ENCODE measurements at regions not wholly inside any gene's neighbourhood (a gene's known extent, or its start where the extent isn't known, plus 50 kb on each side); places are given as distances from the start of the nearest gene placed in this dataset.

DNA sequence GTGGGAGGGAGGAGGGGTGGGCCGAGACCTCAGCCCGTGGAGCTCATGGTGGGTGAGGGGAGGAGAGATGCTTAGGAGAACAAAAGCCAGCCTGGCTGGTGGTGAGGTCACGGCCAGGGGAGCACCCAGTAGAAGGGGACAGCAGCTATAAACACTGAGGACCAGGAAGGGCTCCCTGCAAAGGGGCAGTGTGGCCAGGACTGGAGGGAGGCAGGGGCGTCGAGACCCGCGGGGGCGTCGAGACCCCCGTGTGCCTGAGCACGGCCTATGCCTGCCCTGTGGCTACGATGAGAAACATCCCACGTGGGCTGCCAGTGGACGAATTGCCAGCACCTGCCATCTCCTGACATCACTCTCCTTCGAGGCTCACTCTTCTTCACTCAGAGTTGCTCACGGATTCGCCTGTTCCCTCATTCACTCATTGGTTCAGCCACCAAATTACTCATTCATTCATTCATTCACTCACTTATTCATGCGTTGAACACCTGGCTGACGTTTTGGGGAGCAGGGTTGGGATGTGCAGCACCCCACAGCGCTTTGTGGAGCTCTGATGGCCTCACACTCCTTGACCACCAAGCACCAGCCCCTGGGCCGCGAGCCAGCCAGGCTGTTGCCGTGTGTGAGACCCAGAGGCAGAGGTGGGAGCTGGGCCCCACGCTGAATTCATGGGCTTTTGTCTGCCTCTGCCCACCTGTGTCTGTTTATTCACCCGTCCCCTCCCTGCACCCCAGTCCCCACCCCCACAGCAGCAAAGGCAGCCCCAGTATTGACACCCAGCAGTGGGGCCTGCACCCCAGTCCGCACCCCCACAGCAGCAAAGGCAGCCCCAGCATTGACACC, 61.2 kb upstream of the BHLHE23 start:
- POLR2A ChIA-PET, result no interaction called here
- H3K4me1 Mint-ChIP-seq, result peaks cover 3% of the 10 kb centered on the region
- no peak overlapping the region for H3K27ac Mint-ChIP-seq
- ATAC-seq (no peak), DNase-seq (ENCODE audit: low spot score) (no peak)
- TF ChIP-seq, protein P1, sequence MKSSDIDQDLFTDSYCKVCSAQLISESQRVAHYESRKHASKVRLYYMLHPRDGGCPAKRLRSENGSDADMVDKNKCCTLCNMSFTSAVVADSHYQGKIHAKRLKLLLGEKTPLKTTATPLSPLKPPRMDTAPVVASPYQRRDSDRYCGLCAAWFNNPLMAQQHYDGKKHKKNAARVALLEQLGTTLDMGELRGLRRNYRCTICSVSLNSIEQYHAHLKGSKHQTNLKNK (CRISPR knock-in tag; IDR thresholded peaks at IDR 0.05), result no peak
- no peak for TF ChIP-seq ZNF138 (CRISPR knock-in tag; conservative IDR thresholded peaks at IDR 0.05)
- TF ChIP-seq, protein P2, sequence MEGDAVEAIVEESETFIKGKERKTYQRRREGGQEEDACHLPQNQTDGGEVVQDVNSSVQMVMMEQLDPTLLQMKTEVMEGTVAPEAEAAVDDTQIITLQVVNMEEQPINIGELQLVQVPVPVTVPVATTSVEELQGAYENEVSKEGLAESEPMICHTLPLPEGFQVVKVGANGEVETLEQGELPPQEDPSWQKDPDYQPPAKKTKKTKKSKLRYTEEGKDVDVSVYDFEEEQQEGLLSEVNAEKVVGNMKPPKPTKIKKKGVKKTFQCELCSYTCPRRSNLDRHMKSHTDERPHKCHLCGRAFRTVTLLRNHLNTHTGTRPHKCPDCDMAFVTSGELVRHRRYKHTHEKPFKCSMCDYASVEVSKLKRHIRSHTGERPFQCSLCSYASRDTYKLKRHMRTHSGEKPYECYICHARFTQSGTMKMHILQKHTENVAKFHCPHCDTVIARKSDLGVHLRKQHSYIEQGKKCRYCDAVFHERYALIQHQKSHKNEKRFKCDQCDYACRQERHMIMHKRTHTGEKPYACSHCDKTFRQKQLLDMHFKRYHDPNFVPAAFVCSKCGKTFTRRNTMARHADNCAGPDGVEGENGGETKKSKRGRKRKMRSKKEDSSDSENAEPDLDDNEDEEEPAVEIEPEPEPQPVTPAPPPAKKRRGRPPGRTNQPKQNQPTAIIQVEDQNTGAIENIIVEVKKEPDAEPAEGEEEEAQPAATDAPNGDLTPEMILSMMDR (IDR thresholded peaks at IDR 0.05), result no peak
- TF ChIP-seq, protein P3, sequence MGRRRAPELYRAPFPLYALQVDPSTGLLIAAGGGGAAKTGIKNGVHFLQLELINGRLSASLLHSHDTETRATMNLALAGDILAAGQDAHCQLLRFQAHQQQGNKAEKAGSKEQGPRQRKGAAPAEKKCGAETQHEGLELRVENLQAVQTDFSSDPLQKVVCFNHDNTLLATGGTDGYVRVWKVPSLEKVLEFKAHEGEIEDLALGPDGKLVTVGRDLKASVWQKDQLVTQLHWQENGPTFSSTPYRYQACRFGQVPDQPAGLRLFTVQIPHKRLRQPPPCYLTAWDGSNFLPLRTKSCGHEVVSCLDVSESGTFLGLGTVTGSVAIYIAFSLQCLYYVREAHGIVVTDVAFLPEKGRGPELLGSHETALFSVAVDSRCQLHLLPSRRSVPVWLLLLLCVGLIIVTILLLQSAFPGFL (CRISPR knock-in tag; IDR thresholded peaks at IDR 0.05; ENCODE audit: borderline replicate concordance), result no peak
- no peak for TF ChIP-seq SOX15 (CRISPR knock-in tag; IDR thresholded peaks at IDR 0.05)
- TF ChIP-seq, protein P4, sequence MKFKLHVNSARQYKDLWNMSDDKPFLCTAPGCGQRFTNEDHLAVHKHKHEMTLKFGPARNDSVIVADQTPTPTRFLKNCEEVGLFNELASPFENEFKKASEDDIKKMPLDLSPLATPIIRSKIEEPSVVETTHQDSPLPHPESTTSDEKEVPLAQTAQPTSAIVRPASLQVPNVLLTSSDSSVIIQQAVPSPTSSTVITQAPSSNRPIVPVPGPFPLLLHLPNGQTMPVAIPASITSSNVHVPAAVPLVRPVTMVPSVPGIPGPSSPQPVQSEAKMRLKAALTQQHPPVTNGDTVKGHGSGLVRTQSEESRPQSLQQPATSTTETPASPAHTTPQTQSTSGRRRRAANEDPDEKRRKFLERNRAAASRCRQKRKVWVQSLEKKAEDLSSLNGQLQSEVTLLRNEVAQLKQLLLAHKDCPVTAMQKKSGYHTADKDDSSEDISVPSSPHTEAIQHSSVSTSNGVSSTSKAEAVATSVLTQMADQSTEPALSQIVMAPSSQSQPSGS (CRISPR knock-in tag; IDR thresholded peaks at IDR 0.05; ENCODE audit: borderline replicate concordance, low read depth), result no peak
- TF ChIP-seq, protein P5, sequence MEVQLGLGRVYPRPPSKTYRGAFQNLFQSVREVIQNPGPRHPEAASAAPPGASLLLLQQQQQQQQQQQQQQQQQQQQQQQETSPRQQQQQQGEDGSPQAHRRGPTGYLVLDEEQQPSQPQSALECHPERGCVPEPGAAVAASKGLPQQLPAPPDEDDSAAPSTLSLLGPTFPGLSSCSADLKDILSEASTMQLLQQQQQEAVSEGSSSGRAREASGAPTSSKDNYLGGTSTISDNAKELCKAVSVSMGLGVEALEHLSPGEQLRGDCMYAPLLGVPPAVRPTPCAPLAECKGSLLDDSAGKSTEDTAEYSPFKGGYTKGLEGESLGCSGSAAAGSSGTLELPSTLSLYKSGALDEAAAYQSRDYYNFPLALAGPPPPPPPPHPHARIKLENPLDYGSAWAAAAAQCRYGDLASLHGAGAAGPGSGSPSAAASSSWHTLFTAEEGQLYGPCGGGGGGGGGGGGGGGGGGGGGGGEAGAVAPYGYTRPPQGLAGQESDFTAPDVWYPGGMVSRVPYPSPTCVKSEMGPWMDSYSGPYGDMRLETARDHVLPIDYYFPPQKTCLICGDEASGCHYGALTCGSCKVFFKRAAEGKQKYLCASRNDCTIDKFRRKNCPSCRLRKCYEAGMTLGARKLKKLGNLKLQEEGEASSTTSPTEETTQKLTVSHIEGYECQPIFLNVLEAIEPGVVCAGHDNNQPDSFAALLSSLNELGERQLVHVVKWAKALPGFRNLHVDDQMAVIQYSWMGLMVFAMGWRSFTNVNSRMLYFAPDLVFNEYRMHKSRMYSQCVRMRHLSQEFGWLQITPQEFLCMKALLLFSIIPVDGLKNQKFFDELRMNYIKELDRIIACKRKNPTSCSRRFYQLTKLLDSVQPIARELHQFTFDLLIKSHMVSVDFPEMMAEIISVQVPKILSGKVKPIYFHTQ (CRISPR knock-in tag; IDR thresholded peaks at IDR 0.05), result no peak
- TF ChIP-seq NFE2L1 (CRISPR knock-in tag; IDR thresholded peaks at IDR 0.05), result no peak
- no peak for TF ChIP-seq PRRX2 (CRISPR knock-in tag; IDR thresholded peaks at IDR 0.05)
- TF ChIP-seq RORB (CRISPR knock-in tag; IDR thresholded peaks at IDR 0.05), result no peak
- no peak for TF ChIP-seq SMAD3 (CRISPR knock-in tag; IDR thresholded peaks at IDR 0.05; ENCODE audit: borderline replicate concordance)
- no peak for TF ChIP-seq FOXK1 (CRISPR knock-in tag; IDR thresholded peaks at IDR 0.05)
- TF ChIP-seq, protein P6, sequence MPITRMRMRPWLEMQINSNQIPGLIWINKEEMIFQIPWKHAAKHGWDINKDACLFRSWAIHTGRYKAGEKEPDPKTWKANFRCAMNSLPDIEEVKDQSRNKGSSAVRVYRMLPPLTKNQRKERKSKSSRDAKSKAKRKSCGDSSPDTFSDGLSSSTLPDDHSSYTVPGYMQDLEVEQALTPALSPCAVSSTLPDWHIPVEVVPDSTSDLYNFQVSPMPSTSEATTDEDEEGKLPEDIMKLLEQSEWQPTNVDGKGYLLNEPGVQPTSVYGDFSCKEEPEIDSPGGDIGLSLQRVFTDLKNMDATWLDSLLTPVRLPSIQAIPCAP (CRISPR knock-in tag; IDR thresholded peaks at IDR 0.05), result no peak
- peaks cover 21% of the 10 kb centered on the region for H3K27me3 Mint-ChIP-seq (ENCODE audit: low read depth)
- H3K36me3 Mint-ChIP-seq, result no peaks in the 10 kb centered on the region
- H3K9me3 Mint-ChIP-seq, result peaks cover 3% of the 10 kb centered on the region; the same call in 1 of the 2 replicates
- CTCF ChIA-PET, result no interaction called here
- H3K4me3 Mint-ChIP-seq, result no peak overlapping the region

DNA sequence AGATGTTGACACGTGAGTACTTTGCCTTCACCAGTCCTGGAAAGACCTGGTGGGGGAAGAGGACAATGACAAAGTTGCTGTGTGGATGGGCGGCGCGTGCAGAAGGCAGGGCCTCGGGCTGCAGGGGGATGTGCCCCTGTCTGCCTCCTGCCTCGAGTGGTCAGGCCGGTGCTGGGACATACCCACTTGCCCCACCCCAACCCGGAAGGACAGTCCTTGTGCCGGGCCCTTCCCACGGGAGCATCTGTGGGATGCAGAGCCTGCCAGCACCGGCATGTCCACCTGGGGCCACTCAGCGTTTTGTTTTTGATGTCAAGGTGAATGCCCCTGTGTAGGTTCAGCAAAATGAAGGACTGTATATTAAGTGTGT, 60.5 kb upstream of the BHLHE23 start:
- Mint-ChIP-seq H3K9me3 (peaks cover 3% of the 10 kb centered on the region; the same call in 1 of the 2 replicates), H3K4me3 (no peak overlapping the region), H3K27me3 (ENCODE audit: low read depth) (peaks cover 15% of the 10 kb centered on the region), H3K36me3 (no peaks in the 10 kb centered on the region), H3K27ac (no peak overlapping the region), H3K4me1 (no peaks in the 10 kb centered on the region)
- ATAC-seq (no peak), DNase-seq (ENCODE audit: low spot score) (no peak)
- CTCF ChIA-PET, result no interaction called here
- POLR2A ChIA-PET, result no interaction called here
- TF ChIP-seq, protein P4 (CRISPR knock-in tag; IDR thresholded peaks at IDR 0.05; ENCODE audit: borderline replicate concordance, low read depth), result no peak
- TF ChIP-seq, protein P7, sequence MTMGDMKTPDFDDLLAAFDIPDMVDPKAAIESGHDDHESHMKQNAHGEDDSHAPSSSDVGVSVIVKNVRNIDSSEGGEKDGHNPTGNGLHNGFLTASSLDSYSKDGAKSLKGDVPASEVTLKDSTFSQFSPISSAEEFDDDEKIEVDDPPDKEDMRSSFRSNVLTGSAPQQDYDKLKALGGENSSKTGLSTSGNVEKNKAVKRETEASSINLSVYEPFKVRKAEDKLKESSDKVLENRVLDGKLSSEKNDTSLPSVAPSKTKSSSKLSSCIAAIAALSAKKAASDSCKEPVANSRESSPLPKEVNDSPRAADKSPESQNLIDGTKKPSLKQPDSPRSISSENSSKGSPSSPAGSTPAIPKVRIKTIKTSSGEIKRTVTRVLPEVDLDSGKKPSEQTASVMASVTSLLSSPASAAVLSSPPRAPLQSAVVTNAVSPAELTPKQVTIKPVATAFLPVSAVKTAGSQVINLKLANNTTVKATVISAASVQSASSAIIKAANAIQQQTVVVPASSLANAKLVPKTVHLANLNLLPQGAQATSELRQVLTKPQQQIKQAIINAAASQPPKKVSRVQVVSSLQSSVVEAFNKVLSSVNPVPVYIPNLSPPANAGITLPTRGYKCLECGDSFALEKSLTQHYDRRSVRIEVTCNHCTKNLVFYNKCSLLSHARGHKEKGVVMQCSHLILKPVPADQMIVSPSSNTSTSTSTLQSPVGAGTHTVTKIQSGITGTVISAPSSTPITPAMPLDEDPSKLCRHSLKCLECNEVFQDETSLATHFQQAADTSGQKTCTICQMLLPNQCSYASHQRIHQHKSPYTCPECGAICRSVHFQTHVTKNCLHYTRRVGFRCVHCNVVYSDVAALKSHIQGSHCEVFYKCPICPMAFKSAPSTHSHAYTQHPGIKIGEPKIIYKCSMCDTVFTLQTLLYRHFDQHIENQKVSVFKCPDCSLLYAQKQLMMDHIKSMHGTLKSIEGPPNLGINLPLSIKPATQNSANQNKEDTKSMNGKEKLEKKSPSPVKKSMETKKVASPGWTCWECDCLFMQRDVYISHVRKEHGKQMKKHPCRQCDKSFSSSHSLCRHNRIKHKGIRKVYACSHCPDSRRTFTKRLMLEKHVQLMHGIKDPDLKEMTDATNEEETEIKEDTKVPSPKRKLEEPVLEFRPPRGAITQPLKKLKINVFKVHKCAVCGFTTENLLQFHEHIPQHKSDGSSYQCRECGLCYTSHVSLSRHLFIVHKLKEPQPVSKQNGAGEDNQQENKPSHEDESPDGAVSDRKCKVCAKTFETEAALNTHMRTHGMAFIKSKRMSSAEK (CRISPR knock-in tag; IDR thresholded peaks at IDR 0.05; ENCODE audit: borderline replicate concordance), result no peak
- TF ChIP-seq, protein P6 (CRISPR knock-in tag; IDR thresholded peaks at IDR 0.05), result no peak
- no peak for TF ChIP-seq ESRRA (CRISPR knock-in tag; IDR thresholded peaks at IDR 0.05; ENCODE audit: borderline replicate concordance)
- TF ChIP-seq, protein P8, sequence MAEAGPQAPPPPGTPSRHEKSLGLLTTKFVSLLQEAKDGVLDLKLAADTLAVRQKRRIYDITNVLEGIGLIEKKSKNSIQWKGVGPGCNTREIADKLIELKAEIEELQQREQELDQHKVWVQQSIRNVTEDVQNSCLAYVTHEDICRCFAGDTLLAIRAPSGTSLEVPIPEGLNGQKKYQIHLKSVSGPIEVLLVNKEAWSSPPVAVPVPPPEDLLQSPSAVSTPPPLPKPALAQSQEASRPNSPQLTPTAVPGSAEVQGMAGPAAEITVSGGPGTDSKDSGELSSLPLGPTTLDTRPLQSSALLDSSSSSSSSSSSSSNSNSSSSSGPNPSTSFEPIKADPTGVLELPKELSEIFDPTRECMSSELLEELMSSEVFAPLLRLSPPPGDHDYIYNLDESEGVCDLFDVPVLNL (CRISPR knock-in tag; IDR thresholded peaks at IDR 0.05; ENCODE audit: borderline replicate concordance, low read depth), result no peak

Measured in WTC11 (cell line).